KOPT-K1 (cell line): ENCODE measurements at regions not wholly inside any gene's neighbourhood (a gene's known extent, or its start where the extent isn't known, plus 50 kb on each side); places are given as distances from the start of the nearest gene placed in this dataset.
"Not testable (repeated sequence)": the region's sequence is repeated elsewhere in the genome, so short reads cannot be mapped to it uniquely, and the experiment has no call there.

Experiments
- H3K27ac ChIP-seq: fragments of 200-600 bp; sonication (generic); 2 replicates; pipeline ENCODE4 v1.5.1; 2016; ENCODE audit warnings: antibody characterized with exemption, mild to moderate bottlenecking, low read depth, low read length; ENCODE audit not compliant: poor library complexity, severe bottlenecking
- H3K36me3 ChIP-seq: fragments of 200-600 bp; sonication (generic); 2 replicates; pipeline ENCODE4 v1.5.1; 2017; ENCODE audit warnings: antibody characterized with exemption, mild to moderate bottlenecking, low read length, moderate library complexity; ENCODE audit not compliant: insufficient read depth
- H3K9me3 ChIP-seq: fragments of 200-600 bp; sonication (generic); 2 replicates; pipeline ENCODE4 v1.5.1; 2017; ENCODE audit warnings: antibody characterized with exemption, low read length, mild to moderate bottlenecking; ENCODE audit not compliant: insufficient read depth, poor library complexity, severe bottlenecking

GRCh38 chr2:166765141-166765540 is 123.1 kb upstream of the XIRP2 start:
- Histone ChIP-seq H3K36me3 (no peaks in the 10 kb centered on the region), H3K27ac (no peak overlapping the region), H3K9me3 (no peaks in the 10 kb centered on the region)

- no peaks in the 10 kb centered on the region for H3K9me3 ChIP-seq
- H3K27ac ChIP-seq = no peak overlapping the region
- no peaks in the 10 kb centered on the region for H3K36me3 ChIP-seq
These were observed 123.6 kb upstream of the XIRP2 start for GRCh38 chr2:166764702-166765101.

GRCh38 chr2:166764216-166764615 is 124.1 kb upstream of the XIRP2 start:
- Histone ChIP-seq H3K9me3 (no peaks in the 10 kb centered on the region), H3K27ac (no peak overlapping the region), H3K36me3 (no peaks in the 10 kb centered on the region)

- no peak overlapping the region for H3K27ac ChIP-seq
- H3K9me3 ChIP-seq = no peaks in the 10 kb centered on the region
- H3K36me3 ChIP-seq = no peaks in the 10 kb centered on the region
These were observed 125.5 kb upstream of the XIRP2 start for GRCh38 chr2:166762746-166763145.

GRCh38 chr2:166758956-166759355 is 129.3 kb upstream of the XIRP2 start:
- H3K27ac ChIP-seq = no peak overlapping the region
- no peaks in the 10 kb centered on the region for H3K9me3 ChIP-seq

GRCh38 chr2:166750624-166751023 is 137.7 kb upstream of the XIRP2 start:
- H3K27ac ChIP-seq = no peak overlapping the region
- H3K9me3 ChIP-seq = no peaks in the 10 kb centered on the region
- no peaks in the 10 kb centered on the region for H3K36me3 ChIP-seq

More at GRCh38 chr2:166758956-166759355, 129.3 kb upstream of the XIRP2 start:
- H3K36me3 ChIP-seq = no peaks in the 10 kb centered on the region

- H3K27ac ChIP-seq, H3K36me3 ChIP-seq: not testable (repeated sequence)
- H3K9me3 ChIP-seq = peaks cover 33% of the 10 kb centered on the region
These were observed 144.2 kb upstream of the XIRP2 start for GRCh38 chr2:166744117-166744516.

GRCh38 chr2:166743482-166743881 is 144.8 kb upstream of the XIRP2 start:
- H3K36me3 ChIP-seq, H3K27ac ChIP-seq: not testable (repeated sequence)
- H3K9me3 ChIP-seq = peaks cover 33% of the 10 kb centered on the region

GRCh38 chr2:166727095-166727494 is 161.2 kb upstream of the XIRP2 start:
- Histone ChIP-seq H3K36me3 (no peaks in the 10 kb centered on the region), H3K27ac (no peak overlapping the region), H3K9me3 (peaks cover 3% of the 10 kb centered on the region)

GRCh38 chr2:166725927-166726924 is 162.1 kb upstream of the XIRP2 start:
- peaks cover 3% of the 10 kb centered on the region for H3K9me3 ChIP-seq
- H3K27ac ChIP-seq = no peak overlapping the region
- H3K36me3 ChIP-seq = no peaks in the 10 kb centered on the region

- Histone ChIP-seq H3K9me3 (no peaks in the 10 kb centered on the region), H3K27ac (no peak overlapping the region), H3K36me3 (no peaks in the 10 kb centered on the region)
These were observed 171.3 kb upstream of the XIRP2 start for GRCh38 chr2:166716968-166717367.

GRCh38 chr2:166700079-166700478 is 188.2 kb upstream of the XIRP2 start:
- no peaks in the 10 kb centered on the region for H3K9me3 ChIP-seq
- no peaks in the 10 kb centered on the region for H3K36me3 ChIP-seq

GRCh38 chr2:166695154-166695553 is 193.1 kb upstream of the XIRP2 start:
- Histone ChIP-seq H3K36me3 (no peaks in the 10 kb centered on the region), H3K27ac (no peak overlapping the region), H3K9me3 (no peaks in the 10 kb centered on the region)

More at GRCh38 chr2:166700079-166700478, 188.2 kb upstream of the XIRP2 start:
- H3K27ac ChIP-seq = no peak overlapping the region

GRCh38 chr2:166686057-166686456 is 192.0 kb upstream of the SCN7A start:
- not testable (repeated sequence) for H3K36me3 ChIP-seq, H3K27ac ChIP-seq, H3K9me3 ChIP-seq

- Histone ChIP-seq H3K27ac (no peak overlapping the region), H3K36me3 (no peaks in the 10 kb centered on the region), H3K9me3 (no peaks in the 10 kb centered on the region)
These were observed 183.9 kb upstream of the SCN7A start for GRCh38 chr2:166677996-166678395.

- Histone ChIP-seq H3K27ac (no peak overlapping the region), H3K36me3 (no peaks in the 10 kb centered on the region), H3K9me3 (no peaks in the 10 kb centered on the region)
These were observed 182.7 kb upstream of the SCN7A start for GRCh38 chr2:166676716-166677115.
